ENCODE measurements at regions not wholly inside any gene's neighbourhood (a gene's known extent, or its start where the extent isn't known, plus 50 kb on each side); places are given as distances from the start of the nearest gene placed in this dataset.
"Not testable (repeated sequence)": the region's sequence is repeated elsewhere in the genome, so short reads cannot be mapped to it uniquely, and the experiment has no call there.

GRCh38 chr9:113739605-113740507, 136.3 kb upstream of the ZNF618 start:
- not testable (repeated sequence) for DNase-seq (ENCODE audit: low read depth in 2 of 2)

- DNase-seq (ENCODE audit: low read depth in 2 of 2): peak in 1 of 2 donors; percentile 16
Observed at GRCh38 chr9:113740508-113741500, 135.3 kb upstream of the ZNF618 start.

GRCh38 chr9:113741886-113742854, 133.9 kb upstream of the ZNF618 start:
- no peak for DNase-seq (ENCODE audit: low read depth in 2 of 2)

- DNase-seq (ENCODE audit: low read depth in 2 of 2): no peak
Observed at GRCh38 chr9:113742878-113743277, 133.2 kb upstream of the ZNF618 start.

GRCh38 chr9:113746486-113746885, 129.6 kb upstream of the ZNF618 start:
- no peak for DNase-seq (ENCODE audit: low read depth in 2 of 2)

- no peak for DNase-seq (ENCODE audit: low read depth in 2 of 2)
Observed at GRCh38 chr9:113748135-113748534, 128.0 kb upstream of the ZNF618 start.

- DNase-seq (ENCODE audit: low read depth in 2 of 2): no peak
Observed at GRCh38 chr9:113753398-113754119, 122.5 kb upstream of the ZNF618 start.

GRCh38 chr9:113754739-113755138, 121.4 kb upstream of the ZNF618 start:
- no peak for DNase-seq (ENCODE audit: low read depth in 2 of 2)

- DNase-seq (ENCODE audit: low read depth in 2 of 2): peak in 1 of 2 donors; percentile 48
Observed at GRCh38 chr9:113755433-113755832, 120.7 kb upstream of the ZNF618 start.

GRCh38 chr9:113756476-113757192, 119.5 kb upstream of the ZNF618 start:
- no peak for DNase-seq (ENCODE audit: low read depth in 2 of 2)

GRCh38 chr9:113763429-113763828, 112.7 kb upstream of the ZNF618 start:
- DNase-seq (ENCODE audit: low read depth in 2 of 2): no peak

- DNase-seq (ENCODE audit: low read depth in 2 of 2): no peak
Observed at GRCh38 chr9:113764572-113764971, 111.5 kb upstream of the ZNF618 start.

- DNase-seq (ENCODE audit: low read depth in 2 of 2): no peak
Observed at GRCh38 chr9:113769412-113769811, 106.7 kb upstream of the ZNF618 start.

- DNase-seq (ENCODE audit: low read depth in 2 of 2): peak in 1 of 2 donors; percentile 42
Observed at GRCh38 chr9:113770396-113770795, 105.7 kb upstream of the ZNF618 start.

GRCh38 chr9:113771199-113771598, 104.9 kb upstream of the ZNF618 start:
- peak in 1 of 2 donors; percentile 4 for DNase-seq (ENCODE audit: low read depth in 2 of 2)

- peak; percentile 72 to 75 for DNase-seq (ENCODE audit: low read depth in 2 of 2)
Observed at GRCh38 chr9:113772121-113772810, 103.8 kb upstream of the ZNF618 start.

GRCh38 chr9:113774963-113775362, 101.1 kb upstream of the ZNF618 start:
- no peak for DNase-seq (ENCODE audit: low read depth in 2 of 2)

GRCh38 chr9:113775749-113776148, 100.4 kb upstream of the ZNF618 start:
- DNase-seq (ENCODE audit: low read depth in 2 of 2): no peak

GRCh38 chr9:113776194-113776593, 99.9 kb upstream of the ZNF618 start:
- no peak for DNase-seq (ENCODE audit: low read depth in 2 of 2)

Data from dermis microvascular lymphatic vessel endothelial cell (primary cell).